GM23338 (cell line): ENCODE measurements at regions not wholly inside any gene's neighbourhood (a gene's known extent, or its start where the extent isn't known, plus 50 kb on each side); places are given as distances from the start of the nearest gene placed in this dataset.

Source experiments
- ATAC-seq: fragments of 200-7000 bp; cut with Tn5 transposase; 3 replicates; pipeline ENCODE4 v1.9.1; 2020
- DNase-seq: peaks from one replicate; pipeline ENCODE4 v3.0.0-alpha.2; 2015; ENCODE audit warnings: low spot score
- H2AFZ ChIP-seq: fragments of 200-600 bp; sonication (generic); 2 replicates; pipeline ENCODE4 v1.8.0; 2016; ENCODE audit warnings: antibody characterized with exemption, mild to moderate bottlenecking, moderate library complexity
- H3F3A ChIP-seq: fragments of 200-600 bp; sonication (generic); replicated peaks from 2 replicates; pipeline ENCODE4 v1.8.0; 2017; ENCODE audit warnings: antibody characterized with exemption, mixed run types, low read depth
- H3K27ac ChIP-seq: fragments of 200-600 bp; sonication (generic); 2 replicates; pipeline ENCODE4 v1.6.1; 2016; ENCODE audit warnings: low read depth
- H3K27me3 ChIP-seq: fragments of 200-600 bp; sonication (generic); 2 replicates; pipeline ENCODE4 v1.8.0; 2016; ENCODE audit warnings: mild to moderate bottlenecking, mixed run types, moderate library complexity; ENCODE audit not compliant: insufficient read depth
- H3K36me3 ChIP-seq: fragments of 200-600 bp; sonication (generic); 2 replicates; pipeline ENCODE4 v1.8.0; 2016; ENCODE audit warnings: mild to moderate bottlenecking; ENCODE audit not compliant: insufficient read depth
- H3K4me1 ChIP-seq: fragments of 200-600 bp; sonication (generic); 2 replicates; pipeline ENCODE4 v1.8.0; 2016; ENCODE audit warnings: mild to moderate bottlenecking, moderate library complexity; ENCODE audit not compliant: insufficient read depth
- H3K4me2 ChIP-seq: fragments of 200-600 bp; sonication (generic); 2 replicates; pipeline ENCODE4 v1.7.1; 2017; ENCODE audit warnings: mixed run types
- H3K4me3 ChIP-seq: fragments of 200-600 bp; sonication (generic); 2 replicates; pipeline ENCODE4 v1.6.1; 2016; ENCODE audit warnings: mixed run types
- H3K79me2 ChIP-seq: fragments of 200-600 bp; sonication (generic); replicated peaks from 2 replicates; pipeline ENCODE4 v1.8.0; 2017; ENCODE audit warnings: mild to moderate bottlenecking; ENCODE audit not compliant: insufficient read depth
- H3K9me2 ChIP-seq: fragments of 200-600 bp; sonication (generic); 2 replicates; pipeline ENCODE4 v1.8.0; 2017; ENCODE audit not compliant: insufficient read depth
- H4K20me1 ChIP-seq: fragments of 200-600 bp; sonication (generic); replicated peaks from 2 replicates; pipeline ENCODE4 v1.8.0; 2017; ENCODE audit warnings: mild to moderate bottlenecking; ENCODE audit not compliant: insufficient read depth
- H3K27ac Mint-ChIP-seq: 2 replicates; pipeline ENCODE4 v1.8.0; 2020; ENCODE audit warnings: inconsistent platforms, mild to moderate bottlenecking, moderate library complexity, mixed read lengths
- H3K27me3 Mint-ChIP-seq: 3 replicates; pipeline ENCODE4 v1.8.0; 2022; ENCODE audit warnings: low read depth, mild to moderate bottlenecking, moderate library complexity, mixed read lengths, inconsistent platforms; ENCODE audit not compliant: insufficient read depth, poor library complexity
- H3K36me3 Mint-ChIP-seq: 3 replicates; pipeline ENCODE4 v1.8.0; 2021; ENCODE audit warnings: low read depth, mild to moderate bottlenecking, inconsistent platforms, moderate library complexity, mixed read lengths
- H3K4me1 Mint-ChIP-seq: 3 replicates; pipeline ENCODE4 v1.8.0; 2020; ENCODE audit warnings: mild to moderate bottlenecking, inconsistent platforms, mixed read lengths
- H3K4me3 Mint-ChIP-seq: 3 replicates; pipeline ENCODE4 v1.8.0; 2021; ENCODE audit warnings: moderate library complexity, mild to moderate bottlenecking, inconsistent platforms, mixed read lengths
- H3K9me3 Mint-ChIP-seq: 3 replicates; pipeline ENCODE4 v1.8.0; 2020; ENCODE audit warnings: moderate library complexity, mild to moderate bottlenecking, inconsistent platforms, mixed read lengths
- CREB1 ChIP-seq: fragments of 250-450 bp; sonication (Bioruptor Pico); IDR thresholded peaks from 2 replicates; pipeline ENCODE4 v1.5.0; 2020; ENCODE audit warnings: low read depth, mild to moderate bottlenecking, moderate library complexity
- EZH2phosphoT487 ChIP-seq: fragments of 200-600 bp; sonication (generic); IDR thresholded peaks from one replicate; pipeline ENCODE4 v1.8.1; 2018; ENCODE audit warnings: antibody characterized with exemption; ENCODE audit not compliant: unreplicated experiment
- JUNB ChIP-seq: IDR thresholded peaks from one replicate; pipeline ENCODE4 v1.6.1; 2016; ENCODE audit warnings: antibody characterized with exemption; ENCODE audit not compliant: unreplicated experiment
- NANOG ChIP-seq: IDR thresholded peaks from 2 replicates; pipeline ENCODE4 v1.6.1; 2016; ENCODE audit warnings: antibody characterized with exemption, borderline replicate concordance
- ZNF114 ChIP-seq: fragments of 250-450 bp; sonication (Bioruptor Pico); IDR thresholded peaks from 2 replicates; pipeline ENCODE4 v1.5.0; 2020; ENCODE audit warnings: mild to moderate bottlenecking, moderate library complexity
- ZNF331 ChIP-seq: fragments of 250-450 bp; sonication (Bioruptor Pico); IDR thresholded peaks from 2 replicates; pipeline ENCODE4 v1.5.0; 2020; ENCODE audit warnings: low read depth, mild to moderate bottlenecking, moderate library complexity
- ZNF462 ChIP-seq: fragments of 250-450 bp; sonication (Bioruptor Pico); IDR thresholded peaks from 2 replicates; pipeline ENCODE4 v1.5.0; 2020; ENCODE audit warnings: mild to moderate bottlenecking, moderate library complexity
- TF ChIP-seq, protein P1 (sequence below), 2 experiments: fragments of 200-600 bp in 1 of 2; sonication (generic) in 1 of 2; conservative IDR thresholded peaks; 2 replicates each; pipeline versions ENCODE4 v1.5.1 to v1.6.1; 2016 to 2017; ENCODE audit warnings: antibody characterized with exemption in 2 of 2, low read depth in 2 of 2, mild to moderate bottlenecking in 2 of 2, moderate library complexity in 1 of 2
- TF ChIP-seq, protein P2 (sequence below): IDR thresholded peaks from one replicate; pipeline ENCODE4 v1.6.1; 2018; ENCODE audit warnings: antibody characterized with exemption; ENCODE audit not compliant: unreplicated experiment
- TF ChIP-seq, protein P3 (sequence below): IDR thresholded peaks from 2 replicates; pipeline ENCODE4 v1.6.1; 2016; ENCODE audit warnings: antibody characterized with exemption

- TF ChIP-seq, protein P1, sequence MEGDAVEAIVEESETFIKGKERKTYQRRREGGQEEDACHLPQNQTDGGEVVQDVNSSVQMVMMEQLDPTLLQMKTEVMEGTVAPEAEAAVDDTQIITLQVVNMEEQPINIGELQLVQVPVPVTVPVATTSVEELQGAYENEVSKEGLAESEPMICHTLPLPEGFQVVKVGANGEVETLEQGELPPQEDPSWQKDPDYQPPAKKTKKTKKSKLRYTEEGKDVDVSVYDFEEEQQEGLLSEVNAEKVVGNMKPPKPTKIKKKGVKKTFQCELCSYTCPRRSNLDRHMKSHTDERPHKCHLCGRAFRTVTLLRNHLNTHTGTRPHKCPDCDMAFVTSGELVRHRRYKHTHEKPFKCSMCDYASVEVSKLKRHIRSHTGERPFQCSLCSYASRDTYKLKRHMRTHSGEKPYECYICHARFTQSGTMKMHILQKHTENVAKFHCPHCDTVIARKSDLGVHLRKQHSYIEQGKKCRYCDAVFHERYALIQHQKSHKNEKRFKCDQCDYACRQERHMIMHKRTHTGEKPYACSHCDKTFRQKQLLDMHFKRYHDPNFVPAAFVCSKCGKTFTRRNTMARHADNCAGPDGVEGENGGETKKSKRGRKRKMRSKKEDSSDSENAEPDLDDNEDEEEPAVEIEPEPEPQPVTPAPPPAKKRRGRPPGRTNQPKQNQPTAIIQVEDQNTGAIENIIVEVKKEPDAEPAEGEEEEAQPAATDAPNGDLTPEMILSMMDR (conservative IDR thresholded peaks at IDR 0.05; ENCODE audit: low read depth in 2 of 2): no peak
- no peak for TF ChIP-seq EZH2phosphoT487
- TF ChIP-seq, protein P2, sequence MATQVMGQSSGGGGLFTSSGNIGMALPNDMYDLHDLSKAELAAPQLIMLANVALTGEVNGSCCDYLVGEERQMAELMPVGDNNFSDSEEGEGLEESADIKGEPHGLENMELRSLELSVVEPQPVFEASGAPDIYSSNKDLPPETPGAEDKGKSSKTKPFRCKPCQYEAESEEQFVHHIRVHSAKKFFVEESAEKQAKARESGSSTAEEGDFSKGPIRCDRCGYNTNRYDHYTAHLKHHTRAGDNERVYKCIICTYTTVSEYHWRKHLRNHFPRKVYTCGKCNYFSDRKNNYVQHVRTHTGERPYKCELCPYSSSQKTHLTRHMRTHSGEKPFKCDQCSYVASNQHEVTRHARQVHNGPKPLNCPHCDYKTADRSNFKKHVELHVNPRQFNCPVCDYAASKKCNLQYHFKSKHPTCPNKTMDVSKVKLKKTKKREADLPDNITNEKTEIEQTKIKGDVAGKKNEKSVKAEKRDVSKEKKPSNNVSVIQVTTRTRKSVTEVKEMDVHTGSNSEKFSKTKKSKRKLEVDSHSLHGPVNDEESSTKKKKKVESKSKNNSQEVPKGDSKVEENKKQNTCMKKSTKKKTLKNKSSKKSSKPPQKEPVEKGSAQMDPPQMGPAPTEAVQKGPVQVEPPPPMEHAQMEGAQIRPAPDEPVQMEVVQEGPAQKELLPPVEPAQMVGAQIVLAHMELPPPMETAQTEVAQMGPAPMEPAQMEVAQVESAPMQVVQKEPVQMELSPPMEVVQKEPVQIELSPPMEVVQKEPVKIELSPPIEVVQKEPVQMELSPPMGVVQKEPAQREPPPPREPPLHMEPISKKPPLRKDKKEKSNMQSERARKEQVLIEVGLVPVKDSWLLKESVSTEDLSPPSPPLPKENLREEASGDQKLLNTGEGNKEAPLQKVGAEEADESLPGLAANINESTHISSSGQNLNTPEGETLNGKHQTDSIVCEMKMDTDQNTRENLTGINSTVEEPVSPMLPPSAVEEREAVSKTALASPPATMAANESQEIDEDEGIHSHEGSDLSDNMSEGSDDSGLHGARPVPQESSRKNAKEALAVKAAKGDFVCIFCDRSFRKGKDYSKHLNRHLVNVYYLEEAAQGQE: no peak
- no peak for TF ChIP-seq JUNB
- TF ChIP-seq CREB1 (CRISPR knock-in tag): no peak
- TF ChIP-seq ZNF331 (CRISPR knock-in tag): no peak
- no peak for TF ChIP-seq ZNF114 (CRISPR knock-in tag)
Observed at GRCh38 chr10:76684968-76685367, 952.6 kb downstream of the KCNMA1 start (continued).

GRCh38 chr10:76681153-76681552, 956.5 kb downstream of the KCNMA1 start:
- ATAC-seq: no peak
- H3K4me2 ChIP-seq: no peak overlapping the region
- H3K36me3 ChIP-seq: no peaks in the 10 kb centered on the region
- no peaks in the 10 kb centered on the region for H3K79me2 ChIP-seq
- no peaks in the 10 kb centered on the region for H3K4me1 Mint-ChIP-seq
- no peaks in the 10 kb centered on the region for H3K4me1 ChIP-seq
- H3K27me3 ChIP-seq: no peaks in the 10 kb centered on the region
- H3F3A ChIP-seq: no peaks in the 10 kb centered on the region
- no peak overlapping the region for H2AFZ ChIP-seq
- no peaks in the 10 kb centered on the region for H4K20me1 ChIP-seq
- no peak overlapping the region for H3K27ac ChIP-seq
- no peak overlapping the region for H3K27ac Mint-ChIP-seq
- H3K4me3 Mint-ChIP-seq: no peak overlapping the region
- DNase-seq: no peak
- no peak overlapping the region for H3K4me3 ChIP-seq
- H3K27me3 Mint-ChIP-seq: peaks cover 2% of the 10 kb centered on the region
- no peaks in the 10 kb centered on the region for H3K36me3 Mint-ChIP-seq
- H3K9me2 ChIP-seq: peaks cover 20% of the 10 kb centered on the region
- H3K9me3 Mint-ChIP-seq: no peaks in the 10 kb centered on the region
- TF ChIP-seq ZNF462 (CRISPR knock-in tag) (no peak), CREB1 (CRISPR knock-in tag) (no peak), NANOG (no peak), ZNF114 (CRISPR knock-in tag) (no peak), JUNB (no peak)
- TF ChIP-seq, protein P3, sequence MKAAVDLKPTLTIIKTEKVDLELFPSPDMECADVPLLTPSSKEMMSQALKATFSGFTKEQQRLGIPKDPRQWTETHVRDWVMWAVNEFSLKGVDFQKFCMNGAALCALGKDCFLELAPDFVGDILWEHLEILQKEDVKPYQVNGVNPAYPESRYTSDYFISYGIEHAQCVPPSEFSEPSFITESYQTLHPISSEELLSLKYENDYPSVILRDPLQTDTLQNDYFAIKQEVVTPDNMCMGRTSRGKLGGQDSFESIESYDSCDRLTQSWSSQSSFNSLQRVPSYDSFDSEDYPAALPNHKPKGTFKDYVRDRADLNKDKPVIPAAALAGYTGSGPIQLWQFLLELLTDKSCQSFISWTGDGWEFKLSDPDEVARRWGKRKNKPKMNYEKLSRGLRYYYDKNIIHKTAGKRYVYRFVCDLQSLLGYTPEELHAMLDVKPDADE: no peak
- TF ChIP-seq, protein P1 (conservative IDR thresholded peaks at IDR 0.05; ENCODE audit: low read depth in 2 of 2): no peak
